ENCODE measurements at regions not wholly inside any gene's neighbourhood (a gene's known extent, or its start where the extent isn't known, plus 50 kb on each side); places are given as distances from the start of the nearest gene placed in this dataset.
"Not testable (repeated sequence)": the region's sequence is repeated elsewhere in the genome, so short reads cannot be mapped to it uniquely, and the experiment has no call there.

- peak; percentile 76 for DNase-seq
Observed at GRCh38 chr6:121549736-121550135, 114.3 kb downstream of the GJA1 start.

GRCh38 chr6:121550491-121551010, 115.1 kb downstream of the GJA1 start:
- DNase-seq = no peak

DNA sequence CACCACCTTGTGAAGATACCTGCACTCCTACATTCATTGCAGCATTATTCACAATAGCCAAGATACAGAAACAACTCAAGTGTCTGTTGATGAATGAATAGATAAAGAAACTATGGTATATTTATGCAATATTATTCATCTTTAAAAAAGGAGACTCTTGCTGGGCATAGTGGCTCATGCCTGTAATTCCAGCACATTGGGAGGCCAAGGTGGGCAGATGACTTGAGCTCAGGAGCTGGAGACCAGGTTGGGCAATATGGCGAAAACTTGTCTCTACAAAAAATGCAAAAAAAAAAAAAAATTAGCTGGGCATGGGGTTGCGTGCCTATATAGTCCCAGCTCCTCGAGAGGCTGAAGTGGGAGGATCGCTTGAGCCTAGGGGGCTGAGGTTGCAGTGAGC, 119.8 kb downstream of the GJA1 start:
- DNase-seq = no peak

- DNase-seq = not testable (repeated sequence)
Observed at GRCh38 chr6:121556149-121556548, 120.7 kb downstream of the GJA1 start.

GRCh38 chr6:121557146-121557940, 121.9 kb downstream of the GJA1 start:
- DNase-seq = no peak

DNA sequence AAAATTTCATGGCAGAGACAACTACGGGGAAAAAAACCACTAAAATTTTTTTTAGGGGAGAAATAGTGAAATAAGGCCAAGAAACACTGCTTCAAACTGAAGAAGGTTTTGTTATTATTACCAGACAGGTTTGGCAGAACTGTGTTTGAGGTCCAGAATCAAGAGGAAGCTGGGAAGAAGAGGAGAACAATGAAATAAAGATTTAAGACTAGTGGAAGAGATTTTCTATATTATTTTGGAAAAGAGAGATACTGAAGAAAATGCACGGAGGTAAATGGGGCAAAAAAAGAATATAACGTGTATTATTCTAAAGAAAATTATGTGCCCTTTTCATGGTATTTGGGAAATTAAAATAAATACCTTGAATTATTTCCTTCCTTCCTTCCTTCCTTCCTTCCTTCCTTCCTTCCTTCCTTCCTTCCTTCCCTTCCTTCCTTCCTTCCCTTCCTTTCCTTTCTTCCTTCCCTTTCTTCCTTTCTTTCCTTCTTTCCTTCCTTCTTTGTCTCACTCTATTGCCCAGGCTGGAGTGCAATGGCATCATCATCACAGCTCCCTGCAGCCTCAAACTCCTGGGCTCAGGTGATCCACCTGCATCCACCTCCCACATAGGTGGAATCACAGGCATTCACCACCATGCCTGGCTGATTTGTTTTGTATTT, 124.3 kb downstream of the GJA1 start:
- no peak for DNase-seq

- DNase-seq = no peak
Observed at GRCh38 chr6:121560476-121560875, 125.0 kb downstream of the GJA1 start.

- no peak for DNase-seq
Observed at GRCh38 chr6:121563286-121563685, 127.8 kb downstream of the GJA1 start.

DNA sequence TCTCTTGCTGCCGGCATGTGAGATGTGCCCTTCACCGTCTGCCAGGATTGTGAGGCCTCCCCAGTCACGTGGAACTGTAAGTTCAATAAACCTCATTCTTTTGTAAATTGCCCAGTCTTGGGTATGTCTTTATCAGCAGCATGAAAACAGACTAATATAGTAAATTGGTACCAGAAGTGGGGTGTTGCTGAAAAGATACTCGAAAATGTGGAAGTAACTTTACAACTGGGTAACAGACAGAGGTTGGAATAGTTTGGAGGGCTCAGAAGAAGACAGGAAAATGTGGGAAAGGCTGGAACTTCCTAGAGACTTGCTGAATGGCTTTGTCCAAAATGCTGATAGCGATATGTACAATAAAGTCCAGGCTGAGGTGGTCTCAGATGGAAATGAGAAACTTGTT, 129.1 kb downstream of the GJA1 start:
- not testable (repeated sequence) for DNase-seq

GRCh38 chr6:121571455-121571854, 136.0 kb downstream of the GJA1 start:
- no peak for DNase-seq

GRCh38 chr6:121573481-121573880, 138.0 kb downstream of the GJA1 start:
- peak; percentile 54 for DNase-seq

DNA sequence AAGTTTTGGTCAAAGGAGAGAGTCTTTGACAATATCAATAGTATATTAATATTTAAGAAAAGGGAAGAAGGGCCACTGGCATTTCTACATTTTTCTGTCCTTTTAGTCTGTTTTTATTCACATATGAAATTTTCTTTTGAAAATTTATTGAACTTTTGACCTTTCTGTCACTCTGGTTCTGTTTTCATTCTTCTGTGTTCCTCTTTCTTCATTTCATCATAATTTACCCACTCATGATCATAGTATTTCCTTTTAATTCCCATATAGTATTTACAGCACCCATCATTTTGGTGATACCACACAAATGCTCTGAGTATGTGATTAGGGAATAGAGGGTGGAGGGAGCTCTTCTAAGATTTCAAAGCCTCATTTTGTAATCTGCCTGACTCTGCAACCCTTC, 142.8 kb downstream of the GJA1 start:
- no peak for DNase-seq

DNA sequence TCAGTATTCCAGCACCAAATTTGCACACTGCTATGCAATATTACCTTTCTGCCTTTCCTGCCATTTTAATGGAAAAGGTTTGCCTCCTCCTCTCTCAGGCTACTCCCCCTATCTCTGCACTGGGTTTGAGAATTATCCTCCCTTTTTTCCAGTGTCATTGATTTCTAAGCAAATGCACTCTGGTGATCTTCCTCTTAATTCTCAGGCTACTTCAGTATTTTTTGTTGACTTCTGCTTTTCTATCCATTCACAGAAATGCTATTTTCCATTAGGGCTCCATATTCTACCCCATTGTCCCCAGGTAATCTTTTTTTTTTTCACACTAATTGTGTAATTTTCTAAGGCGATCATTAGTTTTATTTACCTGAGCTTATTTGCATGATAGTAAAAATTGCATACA, 144.0 kb downstream of the GJA1 start:
- DNase-seq = no peak

GRCh38 chr6:121581327-121581726, 145.9 kb downstream of the GJA1 start:
- no peak for DNase-seq

GRCh38 chr6:121582262-121582661, 146.8 kb downstream of the GJA1 start:
- DNase-seq = no peak

- peak; percentile 38 for DNase-seq
Observed at GRCh38 chr6:121584586-121585369, 149.3 kb downstream of the GJA1 start.

- peak; percentile 2 for DNase-seq
Observed at GRCh38 chr6:121590438-121590837, 155.0 kb downstream of the GJA1 start.

DNA sequence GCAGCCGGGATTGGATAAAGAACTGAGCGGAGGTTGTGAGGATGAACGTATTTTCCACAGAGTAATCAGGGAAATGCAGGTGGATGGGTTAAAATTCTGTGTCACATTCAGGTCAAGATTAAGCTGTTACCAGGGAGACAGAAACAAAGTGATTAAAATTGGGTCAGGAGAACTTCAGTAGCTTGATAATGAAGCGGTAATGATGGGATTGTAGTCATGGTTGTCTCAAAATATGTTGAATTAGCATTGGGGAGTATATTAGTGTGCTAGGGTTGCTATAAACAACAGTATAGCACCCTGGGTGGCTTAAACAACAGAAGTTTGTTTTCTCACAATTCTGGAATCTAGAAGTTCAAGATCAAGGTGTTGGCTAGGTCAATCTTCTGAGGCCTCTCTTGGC, 155.5 kb downstream of the GJA1 start:
- DNase-seq = no peak

- no peak for DNase-seq
Observed at GRCh38 chr6:121592261-121592935, 157.0 kb downstream of the GJA1 start.

DNA sequence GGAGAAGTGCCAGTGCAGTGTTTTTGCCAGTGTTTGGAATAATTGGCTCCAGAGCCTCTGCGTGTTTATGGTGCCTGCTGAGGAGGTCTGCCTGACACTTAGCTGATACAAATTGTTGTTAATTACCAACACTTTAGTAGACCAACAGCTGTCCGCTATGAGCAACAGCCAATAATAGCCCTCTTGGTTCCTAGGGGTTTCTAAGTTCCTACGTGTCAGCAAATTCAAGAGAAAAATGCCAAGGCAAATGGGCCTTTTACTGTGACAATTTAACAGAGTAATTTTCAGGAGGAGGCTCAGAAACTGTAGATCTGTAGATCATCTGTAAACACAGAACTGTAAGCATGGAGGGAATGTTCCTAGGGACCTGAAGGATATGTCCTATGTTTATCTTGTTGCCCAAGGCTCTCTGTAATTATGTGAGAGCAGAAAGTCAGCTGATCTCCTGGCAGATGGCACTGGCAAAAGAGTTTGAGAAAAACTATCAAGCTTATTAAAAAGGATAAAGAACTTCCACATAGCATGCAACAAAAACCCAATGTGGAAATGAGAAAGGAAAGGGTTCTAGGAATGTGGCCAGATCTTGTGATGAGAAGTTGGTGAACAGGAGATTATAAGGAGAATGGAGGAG, 157.7 kb downstream of the GJA1 start:
- no peak for DNase-seq

DNA sequence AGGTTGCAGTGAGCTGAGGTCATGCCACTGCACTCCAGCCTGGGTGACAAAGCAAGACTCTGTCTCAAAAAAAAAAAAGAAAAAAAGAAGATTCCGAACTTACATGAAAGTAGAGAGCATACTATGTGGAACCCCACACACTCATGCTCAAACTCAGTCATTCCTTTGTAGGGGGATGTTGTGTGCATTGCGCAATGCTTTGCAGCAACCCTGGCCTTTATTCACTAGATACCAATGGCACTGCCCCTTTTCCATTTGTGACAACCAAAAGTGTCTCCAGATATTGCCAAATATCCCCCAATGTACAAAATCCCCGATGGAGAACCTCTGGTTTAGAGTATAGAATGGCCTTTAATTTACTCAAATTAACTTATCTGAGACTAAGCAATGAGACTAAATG, 158.6 kb downstream of the GJA1 start:
- no peak for DNase-seq

GRCh38 chr6:121595646-121596045, 160.2 kb downstream of the GJA1 start:
- DNase-seq = no peak

Measured in NCI-H226 (cell line).